Panc1 (cell line): ENCODE measurements at regions not wholly inside any gene's neighbourhood (a gene's known extent, or its start where the extent isn't known, plus 50 kb on each side); places are given as distances from the start of the nearest gene placed in this dataset.

ENCODE experiments used
- ATAC-seq: fragments of 200-7000 bp; cut with Tn5 transposase; 2 replicates; pipeline ENCODE4 v1.9.1; 2020; ENCODE audit warnings: mild to moderate bottlenecking, moderate library complexity
- BruUV-seq: library from RNA; stranded (reverse); fragments of 400-500 nt; replicated peaks from 2 replicates; lab custom pipeline; 2021; lab: Mats Ljungman, UMichigan
- CTCF ChIA-PET: fragments of 300-600 bp; sonication (Branson Sonifier 250); formaldehyde crosslinking; loops from one replicate; lab custom pipeline; 2022; ENCODE audit warnings: antibody characterized with exemption; lab: Charles Lee
- POLR2A ChIA-PET: fragments of 300-600 bp; sonication (Branson Sonifier 250); formaldehyde crosslinking; loops from one replicate; lab custom pipeline; 2022; ENCODE audit warnings: antibody characterized with exemption; lab: Charles Lee
- DNase-seq: peaks from one replicate; pipeline ENCODE4 v3.0.0-alpha.2; 2010; ENCODE audit warnings: low read depth, low spot score
- H3K27ac ChIP-seq: 2 replicates; pipeline ENCODE4 v1.5.1; 2011; ENCODE audit warnings: mild to moderate bottlenecking, low read length, inconsistent platforms
- H3K27me3 ChIP-seq: fragments of 200-500 bp; sonication (Bioruptor generic); 2 replicates; pipeline ENCODE4 v1.6.0; 2014; ENCODE audit warnings: low read length, inconsistent platforms; ENCODE audit not compliant: control insufficient read depth, insufficient read depth
- H3K36me3 ChIP-seq: fragments of 200-500 bp; sonication (Bioruptor generic); 2 replicates; pipeline ENCODE4 v1.5.1; 2014; ENCODE audit warnings: inconsistent platforms, mild to moderate bottlenecking, low read length, moderate library complexity; ENCODE audit not compliant: control insufficient read depth, insufficient read depth
- H3K4me1 ChIP-seq: 2 replicates; pipeline ENCODE4 v1.5.1; 2011; ENCODE audit warnings: inconsistent platforms, mild to moderate bottlenecking, low read length, moderate library complexity; ENCODE audit not compliant: control insufficient read depth, insufficient read depth
- H3K4me3 ChIP-seq, 2 experiments: 2 replicates each; pipeline ENCODE4 v1.5.1; 2011 to 2012; ENCODE audit warnings: low read depth in 2 of 2, low read length in 2 of 2, mild to moderate bottlenecking in 2 of 2, inconsistent platforms in 1 of 2, moderate library complexity in 1 of 2
- H3K9me3 ChIP-seq: fragments of 200-500 bp; sonication (Bioruptor generic); 2 replicates; pipeline ENCODE4 v1.5.1; 2014; ENCODE audit warnings: low read depth, mild to moderate bottlenecking, inconsistent platforms, low read length, moderate library complexity; ENCODE audit not compliant: control insufficient read depth, insufficient read depth
- CTCF ChIP-seq: fragments of 450-650 bp; IDR thresholded peaks from 2 replicates; pipeline ENCODE4 v1.5.1; 2017; ENCODE audit warnings: mild to moderate bottlenecking
- POLR2AphosphoS5 ChIP-seq: IDR thresholded peaks from 2 replicates; pipeline ENCODE4 v1.6.1; 2012; ENCODE audit warnings: mild to moderate bottlenecking, low read depth, low read length, moderate library complexity
- SIN3A ChIP-seq: IDR thresholded peaks from 2 replicates; pipeline ENCODE4 v1.6.1; 2012; ENCODE audit warnings: low read depth, mild to moderate bottlenecking, low read length, moderate library complexity, borderline replicate concordance; ENCODE audit not compliant: insufficient read depth
- TCF7L2 ChIP-seq: IDR thresholded peaks from 2 replicates; pipeline ENCODE4 v1.6.1; 2011; ENCODE audit warnings: mild to moderate bottlenecking, low read depth, low read length, inconsistent platforms
- in situ Hi-C: cut with HindIII; loops from 2 replicates; pipeline ENCODE4 v1.10.0; 2016; ENCODE audit warnings: low sequenced_read_pairs, low pct_unique_long_range_greater_than_20kb
- intact Hi-C: fragments of 100-400 bp; cut with micrococcal nuclease; formaldehyde crosslinking; loops from one replicate; pipeline ENCODE4 v1.10.0; 2022; ENCODE audit not compliant: unreplicated experiment
- TF ChIP-seq, protein P1 (sequence below), 2 experiments: IDR thresholded peaks; 2 replicates each; pipeline ENCODE4 v1.6.1; 2011 to 2012; ENCODE audit warnings: low read depth in 2 of 2, control low read depth in 1 of 2, low read length in 1 of 2, mild to moderate bottlenecking in 1 of 2, moderate library complexity in 1 of 2; ENCODE audit not compliant: insufficient read depth in 1 of 2

DNA sequence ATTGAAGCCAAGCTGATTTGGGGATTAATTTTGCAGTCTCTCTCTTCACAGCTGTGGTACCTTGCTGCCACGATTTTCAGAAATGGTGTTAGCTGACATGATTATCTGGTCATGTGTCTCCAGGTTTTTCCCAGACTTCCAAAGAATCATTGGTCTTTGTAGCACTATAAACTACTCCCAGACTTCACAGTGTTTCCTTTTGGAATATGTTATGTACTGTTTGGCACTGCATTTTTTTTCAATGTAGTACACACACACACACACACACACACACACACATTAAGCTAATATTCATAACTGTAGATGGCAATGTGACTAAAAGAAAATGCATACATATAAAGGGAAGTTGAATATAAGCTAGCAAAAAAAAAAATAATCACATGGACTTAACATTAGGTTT is 856.6 kb upstream of the SPRY2 start:
- in situ Hi-C loops (no loop called here), intact Hi-C loops (no loop called here)
- ATAC-seq: no peak
- H3K4me3 ChIP-seq: no peak overlapping the region
- TF ChIP-seq CTCF (no peak), POLR2AphosphoS5 (no peak), TCF7L2 (no peak), SIN3A (no peak)
- TF ChIP-seq, protein P1, sequence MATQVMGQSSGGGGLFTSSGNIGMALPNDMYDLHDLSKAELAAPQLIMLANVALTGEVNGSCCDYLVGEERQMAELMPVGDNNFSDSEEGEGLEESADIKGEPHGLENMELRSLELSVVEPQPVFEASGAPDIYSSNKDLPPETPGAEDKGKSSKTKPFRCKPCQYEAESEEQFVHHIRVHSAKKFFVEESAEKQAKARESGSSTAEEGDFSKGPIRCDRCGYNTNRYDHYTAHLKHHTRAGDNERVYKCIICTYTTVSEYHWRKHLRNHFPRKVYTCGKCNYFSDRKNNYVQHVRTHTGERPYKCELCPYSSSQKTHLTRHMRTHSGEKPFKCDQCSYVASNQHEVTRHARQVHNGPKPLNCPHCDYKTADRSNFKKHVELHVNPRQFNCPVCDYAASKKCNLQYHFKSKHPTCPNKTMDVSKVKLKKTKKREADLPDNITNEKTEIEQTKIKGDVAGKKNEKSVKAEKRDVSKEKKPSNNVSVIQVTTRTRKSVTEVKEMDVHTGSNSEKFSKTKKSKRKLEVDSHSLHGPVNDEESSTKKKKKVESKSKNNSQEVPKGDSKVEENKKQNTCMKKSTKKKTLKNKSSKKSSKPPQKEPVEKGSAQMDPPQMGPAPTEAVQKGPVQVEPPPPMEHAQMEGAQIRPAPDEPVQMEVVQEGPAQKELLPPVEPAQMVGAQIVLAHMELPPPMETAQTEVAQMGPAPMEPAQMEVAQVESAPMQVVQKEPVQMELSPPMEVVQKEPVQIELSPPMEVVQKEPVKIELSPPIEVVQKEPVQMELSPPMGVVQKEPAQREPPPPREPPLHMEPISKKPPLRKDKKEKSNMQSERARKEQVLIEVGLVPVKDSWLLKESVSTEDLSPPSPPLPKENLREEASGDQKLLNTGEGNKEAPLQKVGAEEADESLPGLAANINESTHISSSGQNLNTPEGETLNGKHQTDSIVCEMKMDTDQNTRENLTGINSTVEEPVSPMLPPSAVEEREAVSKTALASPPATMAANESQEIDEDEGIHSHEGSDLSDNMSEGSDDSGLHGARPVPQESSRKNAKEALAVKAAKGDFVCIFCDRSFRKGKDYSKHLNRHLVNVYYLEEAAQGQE (IDR thresholded peaks at IDR 0.05; ENCODE audit: insufficient read depth in 1 of 2, low read depth in 2 of 2, low read length in 1 of 2): no peak
- POLR2A ChIA-PET: no interaction called here
- no peaks in the 10 kb centered on the region for H3K36me3 ChIP-seq
- CTCF ChIA-PET: no interaction called here
- H3K27ac ChIP-seq: no peak overlapping the region
- H3K27me3 ChIP-seq: no peaks in the 10 kb centered on the region
- no peaks in the 10 kb centered on the region for H3K4me1 ChIP-seq
- BruUV-seq: no TSS peak
- H3K9me3 ChIP-seq: no peaks in the 10 kb centered on the region
- no peak for DNase-seq

DNA sequence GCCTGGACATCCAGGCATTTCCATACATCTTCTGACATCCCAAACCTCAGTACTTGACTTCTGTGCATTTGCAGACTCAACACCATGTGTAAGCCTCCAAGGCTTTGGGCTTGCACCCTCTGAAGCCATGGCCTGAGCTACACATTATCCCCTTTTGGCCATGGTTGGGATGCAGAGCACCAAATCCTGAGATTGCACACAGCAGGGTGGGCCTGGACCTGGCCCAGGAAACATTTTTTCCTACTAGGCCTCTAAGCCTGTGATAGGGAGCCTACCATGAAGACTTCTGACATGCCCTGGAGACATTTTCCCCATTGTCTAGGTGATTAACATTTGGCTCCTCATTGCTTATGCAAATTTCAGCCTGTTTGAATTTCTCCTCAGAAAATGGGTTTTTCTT is 853.4 kb upstream of the SPRY2 start:
- intact Hi-C loops: no loop called here

More for the DNA sequence above, 853.4 kb upstream of the SPRY2 start:
- in situ Hi-C loops: no loop called here
- ChIA-PET CTCF (no interaction called here), POLR2A (no interaction called here)
- ATAC-seq (no peak), DNase-seq (no peak)
- Histone ChIP-seq H3K4me1 (no peaks in the 10 kb centered on the region), H3K9me3 (no peaks in the 10 kb centered on the region), H3K36me3 (no peaks in the 10 kb centered on the region), H3K27me3 (no peaks in the 10 kb centered on the region), H3K4me3 (no peak overlapping the region), H3K27ac (no peak overlapping the region)
- TF ChIP-seq TCF7L2 (no peak), SIN3A (no peak), POLR2AphosphoS5 (no peak), CTCF (no peak)
- TF ChIP-seq, protein P1 (IDR thresholded peaks at IDR 0.05; ENCODE audit: insufficient read depth in 1 of 2, low read depth in 2 of 2, low read length in 1 of 2): no peak
- BruUV-seq: no TSS peak
